ENCODE measurements at regions not wholly inside any gene's neighbourhood (a gene's known extent, or its start where the extent isn't known, plus 50 kb on each side); places are given as distances from the start of the nearest gene placed in this dataset.

GRCh38 chr10:1814556-1814955 lies 77.2 kb upstream of the ADARB2 start:
- no peak for DNase-seq (ENCODE audit: low read depth in 2 of 2)

DNA sequence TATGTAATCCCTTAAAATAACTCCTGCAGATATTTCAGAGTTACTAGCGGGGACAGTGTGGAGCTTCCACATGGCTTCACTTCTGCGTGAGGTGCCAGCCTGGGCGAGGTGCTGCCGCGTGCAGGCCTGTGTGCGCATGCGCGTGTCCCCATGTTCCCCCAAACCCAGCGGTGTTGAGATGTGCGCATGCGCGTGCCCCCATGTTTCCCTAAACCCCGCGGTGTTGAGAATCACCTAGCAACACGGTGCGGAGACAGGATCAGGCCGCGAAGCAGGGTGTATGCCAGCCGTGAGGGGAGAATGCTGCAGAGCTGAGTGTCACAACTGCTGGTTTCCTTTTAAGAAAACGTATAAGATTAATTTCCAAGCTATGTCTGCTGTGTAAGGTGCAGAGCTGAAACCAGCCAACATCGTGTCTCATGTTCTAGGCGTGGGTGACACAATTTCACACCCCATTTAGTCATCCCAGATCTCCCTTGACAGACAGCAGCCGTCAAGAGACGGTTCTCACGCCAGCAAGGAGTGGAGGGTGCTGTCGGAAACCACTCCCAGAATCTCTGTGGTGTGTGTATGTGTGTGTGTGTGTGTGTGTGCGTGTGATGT lies 71.9 kb upstream of the ADARB2 start:
- DNase-seq (ENCODE audit: low read depth in 2 of 2), result no peak

- no peak for DNase-seq (ENCODE audit: low read depth in 2 of 2)
Measured at GRCh38 chr10:1807924-1808323, 70.6 kb upstream of the ADARB2 start.

DNA sequence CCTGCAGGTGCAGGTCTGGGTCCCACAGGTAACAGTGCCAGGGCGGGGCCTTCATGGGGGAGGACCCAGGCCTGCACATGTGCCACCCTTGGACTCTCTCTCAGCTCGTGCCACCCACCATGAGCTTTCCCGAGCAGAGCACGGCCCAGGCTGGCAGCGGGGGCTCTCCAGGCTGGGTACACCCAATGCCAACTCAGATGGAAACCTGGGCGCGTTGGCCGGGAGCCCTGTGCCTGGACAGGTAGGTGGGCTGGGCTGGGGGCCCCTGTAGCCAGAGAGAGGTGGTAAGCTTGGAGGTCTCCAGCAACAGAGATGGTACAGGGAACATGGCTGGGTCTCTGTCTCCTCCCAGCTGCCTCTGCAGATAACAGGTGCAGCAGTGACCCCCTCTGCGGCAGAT lies 69.9 kb upstream of the ADARB2 start:
- DNase-seq (ENCODE audit: low read depth in 2 of 2), result no peak

DNA sequence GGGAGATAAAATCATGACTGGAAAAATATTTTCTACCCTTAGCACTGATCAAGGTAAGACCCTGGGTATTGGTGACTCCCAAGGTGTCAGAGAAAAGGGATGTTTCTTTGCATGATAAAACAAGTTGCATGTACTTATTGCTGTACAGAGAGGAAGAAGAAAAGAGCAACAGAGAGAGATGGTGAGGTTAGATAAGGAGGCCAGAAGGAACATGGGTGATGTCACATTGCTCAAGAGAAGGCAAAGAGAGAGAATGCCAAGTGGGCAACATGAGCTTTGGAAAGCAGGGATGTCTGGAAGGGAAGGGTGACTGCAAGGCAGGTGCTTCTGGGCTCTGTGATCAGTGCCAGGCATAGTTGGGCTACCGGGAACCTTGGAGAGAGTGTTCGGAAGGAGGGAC lies 65.1 kb upstream of the ADARB2 start:
- no peak for DNase-seq (ENCODE audit: low read depth in 2 of 2)

- no peak for DNase-seq (ENCODE audit: low read depth in 2 of 2)
Measured at GRCh38 chr10:1788401-1788800, 51.1 kb upstream of the ADARB2 start.
